Stimulated activated naive CD8-positive, alpha-beta T cell treated with anti-CD3 and anti-CD28 coated beads, Interleukin-15, Interleukin-2, amounts not matched to agents 100 U/mL and 50 U/mL, for 24 hours (primary cell): ENCODE measurements at regions not wholly inside any gene's neighbourhood (a gene's known extent, or its start where the extent isn't known, plus 50 kb on each side); places are given as distances from the start of the nearest gene placed in this dataset.
"Not testable (repeated sequence)": the region's sequence is repeated elsewhere in the genome, so short reads cannot be mapped to it uniquely, and the experiment has no call there.

Source experiments
- ATAC-seq: fragments of 150-1000 bp; cut with Tn5 transposase; one replicate; pipeline ENCODE4 v1.10.0; 2021
- DNase-seq: peaks from one replicate; pipeline ENCODE4 v3.0.0; 2021

DNA sequence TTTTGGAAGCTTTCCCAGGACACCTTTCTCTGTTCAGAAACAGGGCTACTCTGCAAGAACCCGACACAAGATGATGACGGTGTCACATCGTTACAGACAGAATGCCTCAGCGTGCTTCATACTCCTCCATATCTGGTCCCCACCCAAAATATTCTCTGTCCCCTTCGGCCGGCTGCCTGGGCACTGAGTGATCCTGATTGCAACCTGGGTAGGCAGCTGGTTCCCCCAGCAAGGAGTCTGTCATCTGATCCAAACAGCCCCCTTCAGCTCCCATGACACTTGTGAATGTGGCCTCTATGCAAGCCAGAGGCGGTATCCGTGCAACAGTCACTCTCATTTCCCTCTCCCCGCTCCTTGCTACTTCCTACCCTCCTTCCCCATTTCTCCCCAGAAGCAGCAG lies 431.7 kb upstream of the B3GAT1 start:
- ATAC-seq (no peak), DNase-seq (no peak)

DNA sequence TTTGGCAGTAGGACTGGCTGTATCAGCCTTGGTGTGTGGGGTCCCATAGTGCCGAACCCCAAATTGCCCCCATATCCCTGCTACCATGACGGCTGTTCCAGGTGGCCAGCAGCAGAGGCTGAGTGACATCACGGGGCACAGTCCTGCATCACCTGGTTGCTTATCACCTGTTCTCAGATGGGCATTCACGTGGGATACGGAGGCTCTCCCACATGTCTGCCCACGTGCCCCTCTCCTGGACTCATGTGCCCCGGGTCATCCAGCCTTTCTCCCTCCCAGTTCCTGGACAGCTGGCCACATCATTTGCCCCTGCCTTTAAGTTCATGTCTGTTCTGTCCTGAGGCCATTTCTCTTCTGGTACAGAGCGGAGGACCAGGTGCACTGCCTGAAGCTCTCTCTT lies 431.0 kb upstream of the B3GAT1 start:
- no peak for ATAC-seq
- no peak for DNase-seq

DNA sequence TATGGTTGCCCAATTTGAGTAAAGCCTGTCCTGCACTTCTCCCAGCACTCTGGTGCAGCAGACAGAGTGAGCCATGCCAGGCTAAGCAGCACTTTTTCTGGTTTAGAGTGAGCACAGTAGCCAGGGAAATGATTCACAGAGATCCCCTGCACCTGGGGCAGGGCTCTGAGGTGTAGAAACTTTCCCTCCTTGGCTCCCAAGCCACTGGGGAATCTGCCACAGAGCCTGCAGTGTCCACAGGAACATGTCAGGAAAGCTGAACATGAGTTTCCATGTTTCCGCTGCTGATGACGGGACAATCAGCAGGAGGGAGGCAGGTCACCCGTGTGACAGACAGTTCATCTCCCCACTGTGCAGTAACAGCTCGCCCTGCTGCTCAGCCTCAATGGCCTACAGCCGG lies 429.9 kb upstream of the B3GAT1 start:
- no peak for DNase-seq
- ATAC-seq = no peak

DNA sequence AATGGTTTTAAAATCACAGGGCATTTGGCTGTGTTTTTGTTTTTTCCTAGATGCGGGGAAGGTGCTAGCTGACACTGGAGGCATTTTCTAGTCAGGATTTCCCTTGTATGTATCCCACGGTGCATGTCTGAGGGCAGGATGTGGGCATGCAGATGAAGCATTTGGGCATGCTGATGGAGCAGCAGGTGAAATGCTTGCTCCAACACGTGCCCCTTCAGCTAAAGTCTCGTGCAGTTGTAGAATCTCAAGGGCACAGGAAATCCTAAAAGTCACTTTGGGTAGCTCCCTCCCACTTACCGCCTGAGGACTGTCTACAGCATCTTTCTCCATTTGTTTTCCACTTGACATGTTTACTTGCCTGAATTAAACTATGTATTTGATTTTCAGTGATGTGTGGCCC lies 429.4 kb upstream of the B3GAT1 start:
- no peak for ATAC-seq
- no peak for DNase-seq

DNA sequence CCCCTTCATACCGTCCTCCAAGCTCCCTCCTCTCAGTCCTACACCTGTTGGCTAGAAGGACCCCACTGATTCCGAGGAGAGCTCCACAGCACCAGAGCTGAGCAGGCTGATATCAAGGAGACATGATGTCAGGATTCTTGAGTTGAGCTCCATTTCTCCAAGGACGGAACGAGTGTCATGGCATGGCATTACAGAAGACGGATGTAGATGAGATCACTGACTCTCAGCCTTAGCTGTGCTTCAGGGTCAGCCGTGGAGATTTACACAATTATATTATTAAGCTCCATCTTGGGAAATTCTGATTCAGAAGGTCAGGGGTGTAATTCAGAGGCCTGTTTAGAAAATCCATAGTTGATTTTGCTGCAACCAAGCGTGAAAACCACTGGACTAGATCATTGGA lies 428.9 kb upstream of the B3GAT1 start:
- DNase-seq (no peak), ATAC-seq (no peak)

DNA sequence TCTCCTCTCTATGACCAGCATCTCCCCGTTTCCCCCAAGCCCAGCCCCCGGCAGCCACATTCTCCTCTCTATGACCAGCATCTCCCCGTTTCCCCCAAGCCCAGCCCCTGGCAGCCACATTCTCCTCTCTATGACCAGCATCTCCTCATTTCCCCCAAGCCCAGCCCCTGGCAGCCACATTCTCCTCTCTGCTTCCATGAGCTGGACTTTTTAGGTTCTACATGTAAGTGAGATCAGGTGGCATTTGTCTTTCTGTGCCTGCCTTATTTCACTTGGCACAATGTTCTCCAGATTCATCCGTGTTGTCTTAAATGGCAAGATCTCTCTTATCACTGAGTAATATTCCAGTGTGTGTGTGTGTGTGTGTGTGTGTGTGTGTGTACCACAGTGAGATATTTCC lies 428.1 kb upstream of the B3GAT1 start:
- not testable (repeated sequence) for DNase-seq, ATAC-seq

DNA sequence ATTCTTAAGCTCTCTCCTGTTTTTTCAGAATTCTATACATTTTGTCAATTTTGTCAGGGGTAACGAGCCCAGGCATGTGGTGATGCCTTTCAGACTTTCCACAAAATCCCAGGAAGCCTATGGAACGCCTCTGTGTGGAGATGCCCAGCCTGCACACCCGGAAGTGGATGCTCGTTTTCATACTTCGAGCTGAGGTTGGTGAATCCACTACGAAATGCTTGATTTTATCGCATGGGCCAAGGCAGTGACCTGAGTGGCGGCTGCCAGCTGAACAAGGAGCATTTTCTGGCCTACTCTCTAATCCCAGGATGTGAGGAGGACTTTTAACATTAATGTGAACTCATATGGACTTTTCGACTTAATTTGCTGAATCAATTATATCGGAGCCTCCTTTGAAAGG lies 426.7 kb upstream of the B3GAT1 start:
- no peak for ATAC-seq
- DNase-seq = no peak

DNA sequence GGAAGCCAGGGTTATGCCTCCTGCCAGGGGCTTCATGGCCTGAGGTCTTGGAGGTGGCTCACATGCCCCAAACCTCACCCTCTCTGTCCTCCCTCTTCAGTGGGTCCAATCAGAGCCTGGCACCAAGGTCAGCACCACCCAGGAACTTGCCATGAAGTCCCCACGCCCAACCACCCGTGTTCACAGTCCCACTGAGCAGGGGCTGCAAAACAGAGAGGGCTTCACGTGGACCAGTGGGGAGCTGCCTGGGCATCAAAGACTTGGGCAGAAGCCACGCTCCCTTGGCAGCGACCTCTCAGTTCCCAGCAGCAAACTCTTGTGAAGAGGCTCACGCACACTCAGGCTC lies 425.8 kb upstream of the B3GAT1 start:
- ATAC-seq = no peak
- DNase-seq = no peak

DNA sequence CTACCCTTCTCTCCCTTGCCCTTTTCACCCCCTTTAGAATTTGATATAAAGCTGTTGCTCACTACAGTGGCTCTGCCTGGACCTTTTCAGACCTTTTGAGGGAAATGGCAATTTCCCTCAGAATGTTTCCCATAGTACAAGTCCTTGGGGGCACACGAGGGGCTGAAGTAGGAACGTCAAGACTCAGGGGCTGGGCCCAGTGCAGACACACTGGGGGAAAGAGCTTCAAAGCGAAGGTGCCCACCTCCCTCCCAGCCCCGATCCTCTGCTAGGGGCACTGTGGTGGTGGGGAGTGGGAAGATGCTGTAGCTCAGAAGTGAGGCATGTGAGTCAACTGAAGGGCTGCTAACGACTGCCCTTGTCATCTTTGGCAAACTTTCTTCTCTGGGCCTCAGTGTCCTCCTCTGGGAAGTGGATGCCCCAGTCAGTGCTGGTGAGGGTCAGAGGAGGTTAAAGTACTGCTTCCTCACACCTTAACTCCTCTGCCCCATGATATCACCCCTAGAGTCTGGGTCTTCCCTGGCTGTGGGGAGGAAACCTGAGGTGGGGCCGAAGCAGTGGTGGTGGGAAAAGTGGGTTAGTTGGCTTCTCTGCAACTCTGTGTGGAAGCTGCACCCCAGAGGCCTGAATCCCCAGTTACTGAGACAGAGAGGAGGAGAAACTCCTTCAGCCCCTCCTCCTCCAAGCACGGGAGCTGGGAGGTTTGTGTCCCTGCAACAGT lies 425.3 kb upstream of the B3GAT1 start:
- ATAC-seq (no peak), DNase-seq (no peak)

DNA sequence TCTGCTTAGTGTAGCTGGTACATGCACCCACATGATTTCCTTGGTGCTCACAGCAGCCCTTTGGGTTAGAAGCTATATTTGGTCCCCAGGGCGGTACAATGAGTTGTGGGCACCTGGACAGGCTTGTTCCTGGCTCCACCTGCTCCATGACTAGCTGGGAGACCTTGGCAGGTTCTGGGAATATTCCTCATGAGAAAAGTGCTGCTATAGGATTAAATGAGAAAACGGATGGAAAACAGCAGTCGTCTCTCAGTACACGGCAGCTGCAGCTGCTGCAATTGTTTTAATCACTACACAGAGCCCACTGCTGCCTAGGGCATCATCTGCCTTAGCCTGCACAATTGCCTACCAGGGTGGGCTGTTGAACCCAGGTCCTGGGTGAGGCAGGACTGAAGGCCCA lies 424.5 kb upstream of the B3GAT1 start:
- no peak for ATAC-seq

DNA sequence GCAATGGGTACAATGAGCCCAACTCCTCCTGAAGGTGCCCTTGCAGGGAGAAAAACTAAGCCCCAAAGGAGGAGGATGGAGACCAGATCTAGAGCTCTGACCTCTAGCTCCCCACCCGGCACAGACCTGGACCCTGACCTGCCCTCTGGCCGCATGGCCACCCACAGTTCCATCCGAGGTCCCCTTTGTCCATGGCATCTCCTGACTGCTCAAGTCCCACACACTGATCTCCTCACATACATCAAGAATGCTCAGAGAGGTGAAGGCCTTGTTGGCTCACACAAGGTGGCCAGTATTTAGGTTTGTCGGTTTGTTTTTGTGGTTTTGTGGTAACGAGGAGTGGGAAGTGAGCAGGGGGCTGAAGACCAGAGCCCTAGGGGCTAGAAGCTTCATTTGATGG lies 423.5 kb upstream of the B3GAT1 start:
- ATAC-seq (no peak), DNase-seq (no peak)

More for the DNA sequence above, 424.5 kb upstream of the B3GAT1 start:
- DNase-seq = no peak

DNA sequence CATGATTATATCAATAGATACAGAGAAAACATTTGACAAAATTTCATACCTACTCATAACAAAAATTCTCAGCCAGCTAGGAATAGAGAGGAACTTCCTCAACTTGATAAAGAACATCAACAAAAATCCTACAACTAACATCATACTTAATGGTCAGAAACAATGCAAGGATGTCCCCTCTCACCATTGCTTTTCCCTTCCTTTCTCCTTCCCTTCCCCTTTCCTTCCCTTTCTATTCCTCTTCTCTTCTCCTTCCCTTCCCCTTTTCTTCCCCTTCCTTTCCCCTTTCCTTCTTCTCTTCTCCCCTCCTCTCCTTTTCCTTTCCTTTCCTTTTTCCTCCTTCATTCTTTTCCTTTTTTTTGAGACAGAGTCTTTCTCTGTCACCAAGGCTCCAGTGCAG lies 418.3 kb upstream of the B3GAT1 start:
- ATAC-seq (no peak), DNase-seq (no peak)

DNA sequence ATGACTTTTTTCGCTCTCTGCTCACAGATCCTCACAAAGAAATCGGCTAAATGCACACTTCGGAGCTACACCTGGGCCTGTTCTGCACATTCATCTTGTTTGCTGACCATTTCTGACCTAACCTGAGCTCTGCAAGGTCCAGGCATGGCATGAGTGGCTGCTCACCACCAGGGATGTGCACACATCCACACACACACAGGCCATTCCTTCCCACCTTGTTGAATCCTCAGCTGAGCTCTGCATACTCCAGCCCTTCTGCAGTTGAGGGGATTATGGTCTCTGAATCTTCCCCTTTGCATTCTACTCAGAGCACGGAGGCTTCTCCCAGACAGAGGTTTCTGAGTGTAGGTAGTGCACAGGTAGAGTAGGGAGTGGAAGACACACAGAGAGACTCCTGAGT lies 411.9 kb upstream of the B3GAT1 start:
- ATAC-seq = no peak

DNA sequence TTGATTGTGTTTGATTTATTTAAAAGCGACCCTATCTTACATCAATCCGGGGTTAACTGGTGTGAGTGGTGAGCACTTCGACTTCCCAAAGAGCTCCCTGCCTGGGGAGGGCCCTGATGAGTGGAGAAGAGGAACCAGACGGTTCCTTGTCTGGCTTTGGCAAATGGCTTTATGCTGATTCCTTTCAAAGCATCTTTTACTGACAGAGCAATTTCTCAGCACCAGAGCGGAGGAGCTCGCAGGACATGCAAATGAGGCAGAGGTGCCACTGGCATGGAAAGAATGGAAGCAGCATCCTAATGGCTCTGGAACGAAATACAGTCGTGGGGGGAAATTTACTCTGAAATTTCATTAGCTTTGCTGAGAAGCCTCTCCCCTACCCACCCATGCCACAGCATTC lies 410.9 kb upstream of the B3GAT1 start:
- DNase-seq (no peak), ATAC-seq (no peak)

More for the DNA sequence above, 411.9 kb upstream of the B3GAT1 start:
- no peak for DNase-seq

DNA sequence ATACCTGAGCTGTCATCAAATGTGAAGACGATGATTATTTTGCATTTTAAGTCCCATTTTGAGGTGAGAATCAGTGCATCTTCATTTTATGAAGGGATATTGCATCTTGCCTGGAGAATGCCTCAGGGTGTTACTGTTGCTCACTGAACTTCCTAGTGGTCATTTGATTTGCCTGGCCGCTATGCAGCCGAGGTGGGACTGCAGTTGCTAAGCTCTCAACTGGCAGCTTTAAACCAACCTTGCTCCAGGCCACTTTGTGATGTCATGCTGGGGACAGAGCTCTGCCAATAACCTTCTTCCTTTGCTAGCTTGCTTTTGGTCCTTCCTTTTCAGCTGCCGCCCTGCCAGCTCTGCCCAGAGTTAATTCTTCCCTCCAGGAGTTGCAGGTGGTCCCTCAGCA lies 409.4 kb upstream of the B3GAT1 start:
- ATAC-seq (no peak), DNase-seq (no peak)

DNA sequence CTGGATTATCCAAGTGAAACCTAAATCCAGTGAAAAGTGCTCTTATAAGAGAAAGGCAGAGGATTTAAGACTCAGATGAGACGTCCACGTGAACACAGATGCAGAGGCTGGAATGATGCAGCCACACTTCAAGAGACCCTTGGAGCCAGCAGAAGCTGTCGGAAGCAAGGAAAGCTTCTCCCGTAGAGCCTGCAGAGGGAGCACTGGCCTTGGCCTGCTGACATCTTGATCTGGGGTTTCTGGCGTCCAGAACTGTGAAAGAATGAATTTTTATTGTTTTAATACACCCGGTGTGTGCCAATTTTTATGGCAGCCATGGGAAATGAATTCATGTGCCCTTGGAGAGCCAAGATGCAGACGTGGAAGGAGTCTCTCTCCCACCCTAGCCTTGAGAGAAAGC lies 407.0 kb upstream of the B3GAT1 start:
- DNase-seq (no peak), ATAC-seq (no peak)

DNA sequence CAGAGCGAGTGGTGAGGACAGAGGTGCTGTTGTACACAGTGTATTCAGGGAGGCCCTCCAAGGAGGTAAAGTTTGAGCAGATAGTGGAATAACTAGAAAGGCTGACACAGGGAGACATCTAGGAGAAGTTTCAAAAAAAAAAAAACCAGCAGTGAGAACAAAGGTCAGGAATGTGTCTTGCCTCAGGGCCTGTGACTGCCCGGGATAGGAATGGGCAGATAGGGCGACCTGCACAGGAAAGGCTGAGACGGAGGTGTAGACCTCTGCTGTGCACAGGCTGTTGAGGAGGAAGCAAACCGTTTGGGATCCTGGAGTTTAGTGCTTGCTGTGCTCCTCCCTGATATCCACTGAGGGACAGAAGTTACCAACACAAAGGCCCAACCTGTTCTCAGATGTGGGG lies 406.5 kb upstream of the B3GAT1 start:
- DNase-seq (no peak), ATAC-seq (no peak)

DNA sequence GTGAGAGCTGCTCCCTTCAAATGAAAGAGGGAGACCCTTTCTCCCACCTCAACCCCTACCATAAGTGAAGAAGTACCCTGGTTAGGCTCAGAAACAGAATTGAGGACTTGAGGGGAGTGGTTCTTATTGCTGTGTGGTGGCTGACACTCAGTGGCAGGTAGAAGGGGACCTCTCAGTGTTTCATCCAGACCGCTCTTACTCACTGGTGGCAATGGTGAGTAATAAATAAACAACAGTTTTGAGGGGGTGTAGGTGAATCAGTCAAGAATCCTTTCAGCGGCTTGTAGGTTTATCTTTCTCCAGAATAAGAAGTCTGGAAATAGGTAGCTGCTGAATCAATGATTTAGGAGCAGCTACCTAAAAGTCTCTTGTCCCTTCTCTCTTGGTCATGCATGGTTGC lies 403.4 kb upstream of the B3GAT1 start:
- no peak for ATAC-seq
- DNase-seq = no peak

DNA sequence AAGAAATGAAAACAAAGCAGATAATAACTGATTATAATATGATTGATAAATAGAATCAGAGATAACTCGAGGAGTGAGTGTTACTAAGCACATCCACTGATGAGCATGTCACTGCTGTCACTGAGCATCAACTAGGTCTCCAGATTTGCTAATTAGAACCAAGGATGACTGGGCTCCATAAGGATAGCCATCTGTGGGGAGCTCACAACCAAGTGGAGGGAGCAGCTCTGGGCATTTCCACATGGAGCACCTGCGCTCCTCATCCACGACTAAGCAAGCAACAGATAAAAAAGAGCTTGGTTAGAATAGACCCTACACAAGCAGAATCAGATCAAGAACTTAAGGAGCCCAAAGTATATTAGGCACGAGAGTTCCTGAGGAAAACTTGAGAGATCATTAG lies 396.0 kb upstream of the B3GAT1 start:
- ATAC-seq (no peak), DNase-seq (no peak)

DNA sequence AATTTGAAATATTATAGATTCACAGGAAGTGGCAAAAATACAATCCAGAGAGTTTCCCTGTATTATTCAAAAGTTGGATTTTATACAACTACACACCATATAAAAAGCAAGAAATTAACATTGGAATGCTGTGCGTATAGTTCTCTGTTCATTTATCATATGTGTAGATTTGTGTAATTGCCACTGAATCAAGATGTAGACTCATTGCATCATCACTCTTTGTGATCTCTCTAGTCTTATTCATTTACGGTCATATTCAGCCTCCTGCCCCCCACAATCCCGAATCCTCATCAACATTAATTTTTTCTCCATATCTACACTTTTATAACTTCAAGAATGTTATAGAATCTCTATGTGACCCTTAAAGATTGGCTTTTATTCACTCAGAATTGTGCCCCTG lies 390.6 kb upstream of the B3GAT1 start:
- no peak for ATAC-seq
- DNase-seq = no peak

DNA sequence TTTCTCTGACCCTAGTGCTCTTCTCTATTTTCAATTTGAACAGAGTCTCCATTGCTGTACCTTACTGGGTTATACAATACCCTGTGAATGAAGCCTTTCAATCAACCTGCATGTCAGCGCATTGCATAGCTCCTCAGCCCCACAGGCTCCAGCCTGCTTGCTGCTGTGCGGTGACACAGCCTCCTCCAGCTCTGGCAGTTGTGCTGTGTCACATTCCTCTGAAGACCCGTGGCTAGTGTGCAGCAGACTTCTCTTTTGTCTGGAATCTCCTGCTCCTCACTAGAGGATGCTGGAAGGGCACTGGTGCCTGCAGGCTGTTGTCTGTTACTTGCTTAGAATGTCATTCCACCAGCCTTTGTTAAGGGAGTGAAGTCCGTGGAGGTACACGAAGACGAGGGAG lies 390.1 kb upstream of the B3GAT1 start:
- ATAC-seq = no peak
- no peak for DNase-seq

DNA sequence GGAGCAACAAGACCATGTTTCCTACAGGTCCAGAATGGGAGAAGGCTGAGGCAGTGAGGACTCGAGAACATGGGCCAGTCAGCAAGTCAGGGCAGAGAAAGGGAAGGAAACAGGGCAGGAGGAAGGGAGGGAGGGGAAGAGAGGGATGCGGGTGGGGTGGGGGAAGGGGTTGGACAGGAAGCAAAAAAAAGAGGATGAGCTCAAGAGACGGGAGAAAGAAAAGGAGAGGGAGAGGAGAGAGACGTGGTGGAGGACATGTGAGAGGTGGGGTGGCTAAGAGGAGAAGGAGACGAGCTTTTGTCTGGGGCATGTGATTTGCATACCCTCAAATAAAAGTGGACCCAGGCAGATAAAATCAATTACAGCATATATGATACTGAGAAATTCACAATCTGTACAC lies 389.5 kb upstream of the B3GAT1 start:
- DNase-seq (no peak), ATAC-seq (no peak)

DNA sequence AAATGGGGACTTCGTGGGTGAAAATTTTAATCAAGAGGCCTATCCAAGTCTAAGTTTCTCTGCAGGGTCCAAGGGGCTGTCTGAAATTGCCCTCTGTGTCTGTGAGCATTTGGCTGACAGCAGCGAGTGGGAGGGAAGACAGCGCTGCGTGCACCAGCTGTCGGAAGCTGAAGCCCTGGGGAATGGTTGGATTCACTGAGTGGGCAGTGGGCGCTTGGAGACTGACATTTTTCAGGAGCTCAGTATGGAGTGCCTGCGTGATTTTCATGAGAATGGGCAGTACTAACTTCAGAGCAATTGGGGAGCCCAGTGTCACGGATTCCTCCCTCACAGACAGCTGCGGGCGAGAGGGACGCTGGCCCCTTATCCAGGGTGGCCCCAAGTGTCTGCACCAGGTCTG lies 388.8 kb upstream of the B3GAT1 start:
- DNase-seq (no peak), ATAC-seq (no peak)

DNA sequence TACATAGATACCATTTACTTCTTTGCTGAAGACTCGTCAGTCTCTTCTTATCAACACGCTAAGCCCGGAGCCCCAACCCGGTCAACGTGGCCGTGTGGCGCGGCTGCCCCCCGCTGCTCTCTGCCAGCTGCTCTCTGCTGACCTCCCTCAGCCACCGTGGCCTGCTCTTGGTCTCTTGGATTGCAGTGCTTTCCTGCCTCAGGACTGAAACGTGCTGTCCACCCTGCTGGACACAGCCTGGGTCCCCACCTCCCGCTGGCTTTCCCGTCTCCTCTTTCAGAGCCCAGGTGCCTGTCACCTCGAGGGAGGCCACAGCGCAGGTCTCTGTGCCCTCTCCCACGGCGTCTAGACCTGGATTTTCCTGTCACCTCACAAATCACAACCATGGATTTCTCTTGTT lies 388.1 kb upstream of the B3GAT1 start:
- ATAC-seq (no peak), DNase-seq (no peak)

DNA sequence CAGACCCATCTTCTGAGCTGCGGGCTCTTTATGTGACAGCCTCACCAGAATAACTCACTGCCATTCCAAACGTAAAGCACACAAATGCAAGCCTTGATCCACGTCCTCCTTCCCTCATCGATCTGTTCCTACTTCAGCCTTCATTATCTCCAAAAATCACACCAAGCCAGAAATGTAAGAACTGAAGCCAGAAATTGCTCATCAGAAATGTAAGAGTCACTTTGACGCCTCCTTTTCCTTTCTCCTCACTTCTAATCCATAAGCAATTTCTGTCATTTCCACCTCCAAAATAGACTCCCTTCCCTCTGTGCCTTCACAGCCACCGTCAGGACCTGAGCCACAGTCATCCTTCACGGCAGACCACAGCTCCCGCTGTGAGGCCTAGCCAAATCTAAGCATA lies 387.3 kb upstream of the B3GAT1 start:
- DNase-seq (no peak), ATAC-seq (no peak)
